ENCODE measurements at regions not wholly inside any gene's neighbourhood (a gene's known extent, or its start where the extent isn't known, plus 50 kb on each side); places are given as distances from the start of the nearest gene placed in this dataset.

GRCh38 chr13:65725006-65725405 is 1505.1 kb downstream of the PCDH9 start:
- dilution Hi-C loops (cut with MboI; ENCODE audit: extremely low pct_ligation_motif_present, low sequenced_read_pairs) = no loop called here
- Histone ChIP-seq H3K9me1 (replicated peaks; ENCODE audit: control insufficient read depth, extremely low read depth, insufficient read depth, low read length) (no peaks in the 10 kb centered on the region), H3K79me2 (ENCODE audit: control insufficient read depth, insufficient read depth, low read length) (no peaks in the 10 kb centered on the region), H3K27ac (ENCODE audit: insufficient read depth, low read depth, low read length) (no peak overlapping the region), H3K9ac (replicated peaks; ENCODE audit: extremely low read depth, insufficient read depth, low read length) (no peak overlapping the region), H3K4me3 (replicated peaks in 1 of 3; ENCODE audit: insufficient read depth in 1 of 3, low read depth in 1 of 3, low read length in 3 of 3) (no peak overlapping the region), H3K4me2 (ENCODE audit: insufficient read depth, low read length) (no peak overlapping the region), H3K4me1 (ENCODE audit: control insufficient read depth, extremely low read depth, insufficient read depth, low read length) (no peaks in the 10 kb centered on the region), H3K9me3 (replicated peaks; ENCODE audit: control insufficient read depth, insufficient read depth, low read length) (no peaks in the 10 kb centered on the region), H4K20me1 (replicated peaks; ENCODE audit: control insufficient read depth, extremely low read depth, insufficient read depth, low read length) (no peaks in the 10 kb centered on the region), H2AFZ (ENCODE audit: low read depth, low read length) (no peak overlapping the region), H3K27me3 (ENCODE audit: control insufficient read depth in 2 of 2, insufficient read depth in 2 of 2, low read length in 2 of 2) (no peaks in the 10 kb centered on the region), H3K36me3 (ENCODE audit: control insufficient read depth in 2 of 2, extremely low read depth in 1 of 2, insufficient read depth in 2 of 2, low read length in 2 of 2) (no peaks in the 10 kb centered on the region)
- intact Hi-C loops (cut with micrococcal nuclease) = no loop called here
- POLR2A ChIA-PET = no interaction called here
- CTCF ChIA-PET = no interaction called here
- FAIRE-seq = no peak
- TF ChIP-seq CTCF (IDR thresholded peaks at IDR 0.05; ENCODE audit: extremely low read depth in 1 of 2, insufficient read depth in 1 of 2, low read depth in 1 of 2, low read length in 2 of 2) (no peak), GATA2 (IDR thresholded peaks at IDR 0.05; ENCODE audit: insufficient read depth, insufficient read length, low read depth, low read length) (no peak), JUN (IDR thresholded peaks at IDR 0.05; ENCODE audit: borderline replicate concordance, insufficient read depth, insufficient read length, low read depth) (no peak), POLR2A (IDR thresholded peaks at IDR 0.05; ENCODE audit: low read depth, low read length) (no peak), FOS (IDR thresholded peaks at IDR 0.05; ENCODE audit: borderline replicate concordance, insufficient read depth, low read length) (no peak), EZH2 (IDR thresholded peaks at IDR 0.05; ENCODE audit: borderline replicate concordance, low read depth, low read length, severe bottlenecking) (no peak), POLR2AphosphoS5 (IDR thresholded peaks at IDR 0.05; ENCODE audit: insufficient read depth, low read depth, low read length) (no peak), MYC (IDR thresholded peaks at IDR 0.05; ENCODE audit: low read depth, low read length) (no peak), MAX (IDR thresholded peaks at IDR 0.05; ENCODE audit: insufficient read depth, insufficient read length) (no peak)
- no peak for DNase-seq (ENCODE audit: low read depth, low spot score)
- BruUV-seq (replicated peaks) = no TSS peak

All from endothelial cell of umbilical vein (primary cell).